CD14-positive monocyte (primary cell): ENCODE measurements at regions not wholly inside any gene's neighbourhood (a gene's known extent, or its start where the extent isn't known, plus 50 kb on each side); places are given as distances from the start of the nearest gene placed in this dataset.

Experiments
- DNase-seq, 3 donors: peaks; one replicate each; pipeline ENCODE4 v3.0.0-alpha.2; 2011 to 2022
- H2AFZ ChIP-seq: 2 replicates; pipeline ENCODE4 v1.6.0; 2012; ENCODE audit warnings: mild to moderate bottlenecking, low read depth, low read length, inconsistent platforms; ENCODE audit not compliant: insufficient read depth, poor library complexity, severe bottlenecking
- H3K27ac ChIP-seq, 2 donors: 1 replicate in 1 of 2; 2 replicates in 1 of 2; pipeline ENCODE4 v1.5.1; 2012 to 2013; ENCODE audit warnings: low read length in 2 of 2, control low read depth in 1 of 2, inconsistent platforms in 1 of 2, low read depth in 1 of 2, mild to moderate bottlenecking in 1 of 2
- H3K27me3 ChIP-seq, 2 donors: one replicate each; pipeline versions ENCODE4 v1.6.0 to v1.6.1; 2011 to 2013; ENCODE audit warnings: low read length in 2 of 2; ENCODE audit not compliant: control insufficient read depth in 2 of 2, insufficient read depth in 2 of 2
- H3K36me3 ChIP-seq, 2 donors: replicated peaks in 1 of 2; 1 replicate in 1 of 2; 2 replicates in 1 of 2; pipeline versions ENCODE4 v1.5.1 to v1.6.1; 2012 to 2013; ENCODE audit warnings: low read length in 2 of 2, control low read depth in 1 of 2, inconsistent platforms in 1 of 2, mild to moderate bottlenecking in 1 of 2; ENCODE audit not compliant: insufficient read depth in 2 of 2, control insufficient read depth in 1 of 2
- H3K4me1 ChIP-seq, 2 donors: 1 replicate in 1 of 2; 2 replicates in 1 of 2; pipeline versions ENCODE4 v1.5.1 to v1.6.1; 2012 to 2013; ENCODE audit warnings: low read length in 2 of 2, control low read depth in 1 of 2, inconsistent platforms in 1 of 2, mild to moderate bottlenecking in 1 of 2, moderate library complexity in 1 of 2; ENCODE audit not compliant: insufficient read depth in 2 of 2, control insufficient read depth in 1 of 2
- H3K4me2 ChIP-seq: replicated peaks from 2 replicates; pipeline ENCODE3; 2012; ENCODE audit warnings: low read length, moderate library complexity, mild to moderate bottlenecking; ENCODE audit not compliant: poor library complexity, severe bottlenecking; ENCODE audit errors: extremely low read depth
- H3K4me3 ChIP-seq, 3 experiments: fragments of 200-600 bp in 1 of 3; sonication (generic) in 1 of 3; replicated peaks in 1 of 3; 1 replicate in 2 of 3; 2 replicates in 1 of 3; pipeline ENCODE4 v1.5.1; 2011 to 2013; ENCODE audit warnings: low read length in 3 of 3, mild to moderate bottlenecking in 3 of 3, control low read depth in 2 of 3, low read depth in 2 of 3, inconsistent platforms in 1 of 3, moderate library complexity in 1 of 3
- H3K79me2 ChIP-seq: 2 replicates; pipeline ENCODE4 v1.6.0; 2012; ENCODE audit warnings: mild to moderate bottlenecking, control low read depth, inconsistent platforms, low read length, moderate library complexity; ENCODE audit not compliant: insufficient read depth
- H3K9ac ChIP-seq: 2 replicates; pipeline ENCODE4 v1.6.0; 2017; ENCODE audit warnings: low read length, mild to moderate bottlenecking; ENCODE audit not compliant: insufficient read depth, poor library complexity, severe bottlenecking
- H3K9me3 ChIP-seq, 2 donors: replicated peaks in 1 of 2; 1 replicate in 1 of 2; 2 replicates in 1 of 2; pipeline versions ENCODE4 v1.5.1 to v1.6.1; 2012 to 2013; ENCODE audit warnings: low read length in 2 of 2, control low read depth in 1 of 2; ENCODE audit not compliant: control insufficient read depth in 1 of 2, insufficient read depth in 1 of 2
- H4K20me1 ChIP-seq: 2 replicates; pipeline ENCODE4 v1.6.0; 2012; ENCODE audit warnings: mild to moderate bottlenecking, low read length, control low read depth, moderate library complexity; ENCODE audit not compliant: insufficient read depth
- H3K27ac Mint-ChIP-seq, 7 donors: one replicate each; pipeline ENCODE4 v1.8.0; 2020; ENCODE audit warnings: mild to moderate bottlenecking in 7 of 7, mixed read lengths in 7 of 7, moderate library complexity in 6 of 7, inconsistent platforms in 2 of 7
- H3K27me3 Mint-ChIP-seq, 3 donors: one replicate each; pipeline ENCODE4 v1.8.0; 2021 to 2022; ENCODE audit warnings: low read depth in 3 of 3, mild to moderate bottlenecking in 3 of 3, mixed read lengths in 3 of 3, moderate library complexity in 3 of 3, inconsistent platforms in 1 of 3
- H3K36me3 Mint-ChIP-seq, 2 donors: one replicate each; pipeline ENCODE4 v1.8.0; 2020; ENCODE audit warnings: mixed read lengths in 2 of 2, inconsistent platforms in 1 of 2, mild to moderate bottlenecking in 1 of 2
- H3K4me1 Mint-ChIP-seq: one replicate; pipeline ENCODE4 v1.8.0; 2020; ENCODE audit warnings: mild to moderate bottlenecking, mixed read lengths
- H3K4me3 Mint-ChIP-seq, 2 donors: one replicate each; pipeline ENCODE4 v1.8.0; 2020; ENCODE audit warnings: mild to moderate bottlenecking in 2 of 2, mixed read lengths in 2 of 2, moderate library complexity in 1 of 2
- H3K9me3 Mint-ChIP-seq, 7 donors: one replicate each; pipeline ENCODE4 v1.8.0; 2020 to 2022; ENCODE audit warnings: mixed read lengths in 7 of 7, mild to moderate bottlenecking in 6 of 7, moderate library complexity in 6 of 7, inconsistent platforms in 2 of 7
- CTCF ChIP-seq: fragments of 200-600 bp; IDR thresholded peaks from one replicate; pipeline ENCODE4 v1.8.0; 2022; ENCODE audit warnings: antibody characterized with exemption, mild to moderate bottlenecking
- WGBS: methylation state at CpG from one replicate; pipeline ENCODE4 v1.1.5; 2013; ENCODE audit warnings: missing lambda C conversion rate; ENCODE audit not compliant: insufficient coverage; 5-methylcytosine and 5-hydroxymethylcytosine counted together
- intact Hi-C, 2 donors: fragments of 100-400 bp; cut with micrococcal nuclease; formaldehyde crosslinking; loops; one replicate each; pipeline versions ENCODE4 v1.15.0 to v1.15.1; 2023

GRCh38 chr11:134761386-134761785, 349.3 kb upstream of the B3GAT1 start:
- Mint-ChIP-seq H3K27ac (no peak overlapping the region), H3K27me3 (peaks cover 0 to 6% (median 3%) of the 10 kb centered on the region in 3 donors), H3K4me3 (no peak overlapping the region), H3K36me3 (no peaks in the 10 kb centered on the region), H3K4me1 (no peaks in the 10 kb centered on the region), H3K9me3 (peaks cover 2 to 13% (median 6%) of the 10 kb centered on the region in 7 donors)
- Histone ChIP-seq H3K27me3 (no peaks in the 10 kb centered on the region), H3K79me2 (no peaks in the 10 kb centered on the region), H3K4me3 (no peak overlapping the region), H3K9me3 (peaks cover 0 to 8% of the 10 kb centered on the region in 2 donors), H3K4me2 (no peak overlapping the region), H2AFZ (no peak overlapping the region), H3K9ac (no peak overlapping the region), H4K20me1 (no peaks in the 10 kb centered on the region), H3K4me1 (no peaks in the 10 kb centered on the region), H3K36me3 (no peaks in the 10 kb centered on the region), H3K27ac (no peak overlapping the region)
- 85% methylated on average over 11 of the region's 12 CpGs for WGBS
- DNase-seq = no peak
- TF ChIP-seq CTCF = no peak
- intact Hi-C loops = no loop called here

GRCh38 chr11:134760957-134761356, 348.9 kb upstream of the B3GAT1 start:
- H3K9me3 Mint-ChIP-seq = peaks cover under 1 to 11% (median 4%) of the 10 kb centered on the region in 7 donors
- H3K9ac ChIP-seq = no peak overlapping the region
- H3K4me2 ChIP-seq = no peak overlapping the region
- no peak overlapping the region for H3K27ac ChIP-seq
- H3K27ac Mint-ChIP-seq = no peak overlapping the region
- H3K27me3 ChIP-seq = no peaks in the 10 kb centered on the region
- H4K20me1 ChIP-seq = no peaks in the 10 kb centered on the region
- H3K27me3 Mint-ChIP-seq = peaks cover 0 to 5% (median 2%) of the 10 kb centered on the region in 3 donors
- no peak overlapping the region for H3K4me3 ChIP-seq
- H3K9me3 ChIP-seq = peaks cover 0 to 7% of the 10 kb centered on the region in 2 donors
- WGBS = 53% methylated on average over 3 of the region's 3 CpGs
- no peak overlapping the region for H2AFZ ChIP-seq
- H3K4me1 Mint-ChIP-seq = no peaks in the 10 kb centered on the region
- H3K36me3 Mint-ChIP-seq = no peaks in the 10 kb centered on the region
- no peak overlapping the region for H3K4me3 Mint-ChIP-seq
- H3K79me2 ChIP-seq = no peaks in the 10 kb centered on the region
- no peak for DNase-seq
- no peaks in the 10 kb centered on the region for H3K36me3 ChIP-seq
- intact Hi-C loops = no loop called here
- no peaks in the 10 kb centered on the region for H3K4me1 ChIP-seq
- no peak for TF ChIP-seq CTCF
